ENCODE measurements at regions not wholly inside any gene's neighbourhood (a gene's known extent, or its start where the extent isn't known, plus 50 kb on each side); places are given as distances from the start of the nearest gene placed in this dataset.

- intact Hi-C loops (cut with micrococcal nuclease; ENCODE audit: unreplicated experiment), result no loop called here
- DNase-seq (ENCODE audit: low spot score), result no peak
- H3K9me3 ChIP-seq (ENCODE audit: low read depth, low read length, poor library complexity, severe bottlenecking), result no peaks in the 10 kb centered on the region
- ChIA-PET POLR2A (ENCODE audit: low non-redundant PET) (no interaction called here), CTCF (no interaction called here)
- H3K4me1 ChIP-seq (ENCODE audit: insufficient read depth, low read length, poor library complexity, severe bottlenecking), result no peaks in the 10 kb centered on the region
- BruUV-seq (replicated peaks), result no TSS peak
- TF ChIP-seq CTCF (conservative IDR thresholded peaks at IDR 0.05; ENCODE audit: low read depth, low read length), result no peak
- H3K36me3 ChIP-seq (ENCODE audit: insufficient read depth, low read length, poor library complexity, severe bottlenecking), result no peaks in the 10 kb centered on the region
- no peak overlapping the region for H3K27ac ChIP-seq (ENCODE audit: low read depth, low read length, poor library complexity, severe bottlenecking)
- H3K27me3 ChIP-seq (replicated peaks; ENCODE audit: insufficient read depth, low read depth, low read length, poor library complexity), result no peaks in the 10 kb centered on the region
- H3K4me3 ChIP-seq (ENCODE audit: low read depth, low read length, poor library complexity, severe bottlenecking), result no peak overlapping the region
These were observed 234.5 kb upstream of the ZBTB20 start for GRCh38 chr3:115381573-115381912.

- H3K36me3 ChIP-seq (ENCODE audit: insufficient read depth, low read length, poor library complexity, severe bottlenecking), result no peaks in the 10 kb centered on the region
- no peak for DNase-seq (ENCODE audit: low spot score)
- no peak overlapping the region for H3K27ac ChIP-seq (ENCODE audit: low read depth, low read length, poor library complexity, severe bottlenecking)
- no peaks in the 10 kb centered on the region for H3K27me3 ChIP-seq (replicated peaks; ENCODE audit: insufficient read depth, low read depth, low read length, poor library complexity)
- TF ChIP-seq CTCF (conservative IDR thresholded peaks at IDR 0.05; ENCODE audit: low read depth, low read length), result no peak
- no peak for TF ChIP-seq EZH2 (IDR thresholded peaks at IDR 0.05; ENCODE audit: borderline replicate concordance, low read depth, low read length, poor library complexity, severe bottlenecking)
- CTCF ChIA-PET, result no interaction called here
- no TSS peak for BruUV-seq (replicated peaks)
- no peak overlapping the region for H3K4me3 ChIP-seq (ENCODE audit: low read depth, low read length, poor library complexity, severe bottlenecking)
- POLR2A ChIA-PET (ENCODE audit: low non-redundant PET), result no interaction called here
- H3K4me1 ChIP-seq (ENCODE audit: insufficient read depth, low read length, poor library complexity, severe bottlenecking), result no peaks in the 10 kb centered on the region
- intact Hi-C loops (cut with micrococcal nuclease; ENCODE audit: unreplicated experiment), result no loop called here
- no peaks in the 10 kb centered on the region for H3K9me3 ChIP-seq (ENCODE audit: low read depth, low read length, poor library complexity, severe bottlenecking)
These were observed 234.8 kb upstream of the ZBTB20 start for GRCh38 chr3:115381931-115382330.

GRCh38 chr3:115384381-115384780 lies 237.3 kb upstream of the ZBTB20 start:
- Histone ChIP-seq H3K27ac (ENCODE audit: low read depth, low read length, poor library complexity, severe bottlenecking) (no peak overlapping the region), H3K36me3 (ENCODE audit: insufficient read depth, low read length, poor library complexity, severe bottlenecking) (no peaks in the 10 kb centered on the region), H3K4me3 (ENCODE audit: low read depth, low read length, poor library complexity, severe bottlenecking) (no peak overlapping the region), H3K4me1 (ENCODE audit: insufficient read depth, low read length, poor library complexity, severe bottlenecking) (no peaks in the 10 kb centered on the region), H3K9me3 (ENCODE audit: low read depth, low read length, poor library complexity, severe bottlenecking) (no peaks in the 10 kb centered on the region), H3K27me3 (replicated peaks; ENCODE audit: insufficient read depth, low read depth, low read length, poor library complexity) (no peaks in the 10 kb centered on the region)
- DNase-seq (ENCODE audit: low spot score), result no peak
- POLR2A ChIA-PET (ENCODE audit: low non-redundant PET), result no interaction called here
- no TSS peak for BruUV-seq (replicated peaks)
- TF ChIP-seq EZH2 (IDR thresholded peaks at IDR 0.05; ENCODE audit: borderline replicate concordance, low read depth, low read length, poor library complexity, severe bottlenecking) (no peak), CTCF (conservative IDR thresholded peaks at IDR 0.05; ENCODE audit: low read depth, low read length) (no peak)
- intact Hi-C loops (cut with micrococcal nuclease; ENCODE audit: unreplicated experiment), result no loop called here
- CTCF ChIA-PET, result no interaction called here

All from A673 (cell line).